NB4 (cell line): ENCODE measurements at regions not wholly inside any gene's neighbourhood (a gene's known extent, or its start where the extent isn't known, plus 50 kb on each side); places are given as distances from the start of the nearest gene placed in this dataset.

Experiments used
- CTCF ChIP-seq: IDR thresholded peaks from one replicate; pipeline ENCODE4 v1.5.1; 2012; ENCODE audit warnings: low read depth, low read length
- MAX ChIP-seq: IDR thresholded peaks from 2 replicates; pipeline ENCODE4 v1.6.1; 2011; ENCODE audit warnings: low read depth, low read length
- MYC ChIP-seq: IDR thresholded peaks from 2 replicates; pipeline ENCODE4 v1.6.1; 2011; ENCODE audit warnings: low read depth, low read length
- POLR2A ChIP-seq: IDR thresholded peaks from 2 replicates; pipeline ENCODE4 v1.6.1; 2011; ENCODE audit warnings: mild to moderate bottlenecking; ENCODE audit not compliant: insufficient read length; ENCODE audit errors: extremely low read depth

GRCh38 chr2:41963661-41964525, 83.9 kb upstream of the PKDCC start:
- TF ChIP-seq CTCF (no peak), POLR2A (no peak), MAX (no peak), MYC (no peak)
